HG02870 (cell line): ENCODE measurements at regions not wholly inside any gene's neighbourhood (a gene's known extent, or its start where the extent isn't known, plus 50 kb on each side); places are given as distances from the start of the nearest gene placed in this dataset.

ENCODE experiments used
- ATAC-seq: cut with Tn5 transposase; IDR thresholded peaks from one replicate; pipeline ENCODE4 v1.9.1; 2021; ENCODE audit warnings: mild to moderate bottlenecking, moderate library complexity; ENCODE audit not compliant: unreplicated experiment

GRCh38 chr1:55416164-55416842 lies 201.1 kb upstream of the USP24 start:
- ATAC-seq, result no peak

GRCh38 chr1:55413286-55413685 lies 198.1 kb upstream of the USP24 start:
- ATAC-seq, result no peak

- ATAC-seq, result no peak
These were observed 196.9 kb upstream of the USP24 start for GRCh38 chr1:55412060-55412459.

- ATAC-seq, result no peak
These were observed 187.7 kb upstream of the USP24 start for GRCh38 chr1:55402671-55403464.

- no peak for ATAC-seq
These were observed 187.0 kb upstream of the USP24 start for GRCh38 chr1:55402142-55402541.

GRCh38 chr1:55400508-55400907 lies 185.3 kb upstream of the USP24 start:
- no peak for ATAC-seq

GRCh38 chr1:55399346-55399745 lies 184.2 kb upstream of the USP24 start:
- no peak for ATAC-seq

- no peak for ATAC-seq
These were observed 181.3 kb upstream of the USP24 start for GRCh38 chr1:55396381-55396891.

GRCh38 chr1:55388960-55389359 lies 173.8 kb upstream of the USP24 start:
- no peak for ATAC-seq

GRCh38 chr1:55387145-55387544 lies 172.0 kb upstream of the USP24 start:
- ATAC-seq, result no peak

GRCh38 chr1:55386456-55386855 lies 171.3 kb upstream of the USP24 start:
- ATAC-seq, result no peak

GRCh38 chr1:55385402-55386018 lies 170.3 kb upstream of the USP24 start:
- no peak for ATAC-seq

- no peak for ATAC-seq
These were observed 169.5 kb upstream of the USP24 start for GRCh38 chr1:55384637-55385036.

GRCh38 chr1:55382806-55383305 lies 167.7 kb upstream of the USP24 start:
- no peak for ATAC-seq

GRCh38 chr1:55381983-55382382 lies 166.8 kb upstream of the USP24 start:
- no peak for ATAC-seq

GRCh38 chr1:55381491-55381890 lies 166.3 kb upstream of the USP24 start:
- no peak for ATAC-seq

- ATAC-seq, result no peak
These were observed 165.3 kb upstream of the USP24 start for GRCh38 chr1:55380355-55380970.

- no peak for ATAC-seq
These were observed 163.4 kb upstream of the USP24 start for GRCh38 chr1:55378582-55378981.

- no peak for ATAC-seq
These were observed 161.7 kb upstream of the USP24 start for GRCh38 chr1:55376897-55377296.

GRCh38 chr1:55375617-55376258 lies 160.6 kb upstream of the USP24 start:
- ATAC-seq, result no peak
